Stimulated activated CD4-positive, alpha-beta T cell treated with anti-CD3 and anti-CD28 coated beads, TNF-alpha, amount 100 ng/mL, for 4 hours (primary cell): ENCODE measurements at regions not wholly inside any gene's neighbourhood (a gene's known extent, or its start where the extent isn't known, plus 50 kb on each side); places are given as distances from the start of the nearest gene placed in this dataset.
"Not testable (repeated sequence)": the region's sequence is repeated elsewhere in the genome, so short reads cannot be mapped to it uniquely, and the experiment has no call there.

Source experiments
- DNase-seq, 3 experiments: peaks; one replicate each; pipeline ENCODE4 v3.0.0-alpha.2; 2020; ENCODE audit warnings: low read depth in 3 of 3

- not testable (repeated sequence) for DNase-seq
These were observed 173.3 kb upstream of the OR4E1 start for GRCh38 chr14:21846902-21847301.

- peak; percentile 45 to 51 (median 48) for DNase-seq
These were observed 172.7 kb upstream of the OR4E1 start for GRCh38 chr14:21846227-21846885.

GRCh38 chr14:21840765-21841164 lies 167.1 kb upstream of the OR4E1 start:
- no peak for DNase-seq

- no peak for DNase-seq
These were observed 160.2 kb upstream of the OR4E1 start for GRCh38 chr14:21833836-21834235.

- DNase-seq: no peak
These were observed 152.2 kb upstream of the OR4E1 start for GRCh38 chr14:21825845-21826244.

GRCh38 chr14:21825149-21825743 lies 151.6 kb upstream of the OR4E1 start:
- no peak for DNase-seq

- no peak for DNase-seq
These were observed 148.5 kb upstream of the OR4E1 start for GRCh38 chr14:21822109-21822508.

GRCh38 chr14:21820631-21821030 lies 147.0 kb upstream of the OR4E1 start:
- no peak for DNase-seq

GRCh38 chr14:21819891-21820290 lies 146.3 kb upstream of the OR4E1 start:
- not testable (repeated sequence) for DNase-seq

- DNase-seq: not testable (repeated sequence)
These were observed 143.4 kb upstream of the OR4E1 start for GRCh38 chr14:21817010-21817409.

GRCh38 chr14:21807975-21808374 lies 134.4 kb upstream of the OR4E1 start:
- DNase-seq: no peak

GRCh38 chr14:21804981-21805380 lies 131.4 kb upstream of the OR4E1 start:
- DNase-seq: no peak

- no peak for DNase-seq
These were observed 128.8 kb upstream of the OR4E1 start for GRCh38 chr14:21802441-21802840.

GRCh38 chr14:21796916-21797315 lies 123.3 kb upstream of the OR4E1 start:
- no peak for DNase-seq

- DNase-seq: no peak
These were observed 121.8 kb upstream of the OR4E1 start for GRCh38 chr14:21795456-21795855.

GRCh38 chr14:21791749-21792148 lies 118.1 kb upstream of the OR4E1 start:
- DNase-seq: no peak

- not testable (repeated sequence) for DNase-seq
These were observed 115.1 kb upstream of the OR4E1 start for GRCh38 chr14:21788687-21789086.

- not testable (repeated sequence) for DNase-seq
These were observed 113.6 kb upstream of the OR4E1 start for GRCh38 chr14:21787242-21787641.

- DNase-seq: no peak
These were observed 107.9 kb upstream of the OR4E1 start for GRCh38 chr14:21781543-21781942.

GRCh38 chr14:21780429-21781084 lies 106.9 kb upstream of the OR4E1 start:
- DNase-seq: no peak

GRCh38 chr14:21771671-21772070 lies 98.1 kb upstream of the OR4E1 start:
- DNase-seq: no peak

GRCh38 chr14:21768875-21769257 lies 95.2 kb upstream of the OR4E1 start:
- DNase-seq: no peak
